ENCODE measurements at regions not wholly inside any gene's neighbourhood (a gene's known extent, or its start where the extent isn't known, plus 50 kb on each side); places are given as distances from the start of the nearest gene placed in this dataset. TPM values are rescaled to one million over a fixed set of nuclear protein-coding genes. Genes with fewer than 3 reads are reported as not detected.
A peak's percentile ranks its signal among the peaks of the same experiment; 100 is the strongest.

- H3K79me2 ChIP-seq (ENCODE audit: insufficient read depth, low read length) = no peaks in the 10 kb centered on the region
These were observed 100.0 kb downstream of the RNASEH2B start for GRCh38 chr13:51009597-51009996.

GRCh38 chr13:51007216-51007615, 97.6 kb downstream of the RNASEH2B start:
- no peak overlapping the region for H3K4me3 ChIP-seq (ENCODE audit: insufficient read depth, low read length)
- H3K4me2 ChIP-seq (ENCODE audit: insufficient read depth, low read length) = no peak overlapping the region
- TF ChIP-seq CTCF (IDR thresholded peaks at IDR 0.05; ENCODE audit: extremely low read depth, low read depth, low read length) = no peak
- no peak for DNase-seq (ENCODE audit: insufficient read length, low spot score, missing footprints)
- no peaks in the 10 kb centered on the region for H4K20me1 ChIP-seq (ENCODE audit: insufficient read depth, low read length)
- H3K79me2 ChIP-seq (ENCODE audit: insufficient read depth, low read length) = no peaks in the 10 kb centered on the region
- peaks cover 32% of the 10 kb centered on the region for H3K27me3 ChIP-seq (ENCODE audit: insufficient read depth, low read length)
- no peak overlapping the region for H2AFZ ChIP-seq (ENCODE audit: low read length)
- H3K27ac ChIP-seq (ENCODE audit: low read depth, low read length) = no peak overlapping the region
- H3K4me1 ChIP-seq (ENCODE audit: insufficient read depth, low read length) = no peaks in the 10 kb centered on the region
- H3K36me3 ChIP-seq (ENCODE audit: insufficient read depth, low read length) = no peaks in the 10 kb centered on the region
- H3K9me3 ChIP-seq (ENCODE audit: low read depth, low read length) = no peaks in the 10 kb centered on the region

More at GRCh38 chr13:51009597-51009996, 100.0 kb downstream of the RNASEH2B start:
- TF ChIP-seq CTCF (IDR thresholded peaks at IDR 0.05; ENCODE audit: extremely low read depth, low read depth, low read length) = no peak
- Histone ChIP-seq H2AFZ (ENCODE audit: low read length) (no peak overlapping the region), H4K20me1 (ENCODE audit: insufficient read depth, low read length) (no peaks in the 10 kb centered on the region), H3K4me2 (ENCODE audit: insufficient read depth, low read length) (no peak overlapping the region), H3K9me3 (ENCODE audit: low read depth, low read length) (peaks cover 3% of the 10 kb centered on the region), H3K27me3 (ENCODE audit: insufficient read depth, low read length) (peaks cover 16% of the 10 kb centered on the region), H3K4me1 (ENCODE audit: insufficient read depth, low read length) (no peaks in the 10 kb centered on the region), H3K36me3 (ENCODE audit: insufficient read depth, low read length) (no peaks in the 10 kb centered on the region), H3K27ac (ENCODE audit: low read depth, low read length) (no peak overlapping the region), H3K4me3 (ENCODE audit: insufficient read depth, low read length) (no peak overlapping the region)
- no peak for DNase-seq (ENCODE audit: insufficient read length, low spot score, missing footprints)

- peak; percentile 41 for DNase-seq (ENCODE audit: insufficient read length, low spot score, missing footprints)
- no peak overlapping the region for H2AFZ ChIP-seq (ENCODE audit: low read length)
- TF ChIP-seq CTCF (IDR thresholded peaks at IDR 0.05; ENCODE audit: extremely low read depth, low read depth, low read length) = no peak
- no peak overlapping the region for H3K27ac ChIP-seq (ENCODE audit: low read depth, low read length)
- H3K9me3 ChIP-seq (ENCODE audit: low read depth, low read length) = no peaks in the 10 kb centered on the region
- no peak overlapping the region for H3K4me2 ChIP-seq (ENCODE audit: insufficient read depth, low read length)
- H3K27me3 ChIP-seq (ENCODE audit: insufficient read depth, low read length) = peaks cover 37% of the 10 kb centered on the region
- H3K4me1 ChIP-seq (ENCODE audit: insufficient read depth, low read length) = no peaks in the 10 kb centered on the region
- H3K4me3 ChIP-seq (ENCODE audit: insufficient read depth, low read length) = no peak overlapping the region
- no peaks in the 10 kb centered on the region for H3K36me3 ChIP-seq (ENCODE audit: insufficient read depth, low read length)
- no peaks in the 10 kb centered on the region for H4K20me1 ChIP-seq (ENCODE audit: insufficient read depth, low read length)
- no peaks in the 10 kb centered on the region for H3K79me2 ChIP-seq (ENCODE audit: insufficient read depth, low read length)
These were observed 96.7 kb downstream of the RNASEH2B start for GRCh38 chr13:51006067-51006845.

Small RNAs in the stretch of these regions (small RNA-seq; reads per million reads assigned to genes)
- gene RNA5SP29 = not detected
